ENCODE measurements at regions not wholly inside any gene's neighbourhood (a gene's known extent, or its start where the extent isn't known, plus 50 kb on each side); places are given as distances from the start of the nearest gene placed in this dataset.

GRCh38 chr22:47849576-47849975 lies 1087.1 kb downstream of the TBC1D22A start:
- Mint-ChIP-seq H3K4me3 (no peak overlapping the region), H3K4me1 (ENCODE audit: low read depth) (no peaks in the 10 kb centered on the region), H3K36me3 (ENCODE audit: low read depth) (peaks cover 11% of the 10 kb centered on the region; the same call in 1 of the 2 replicates), H3K9me3 (peaks cover 64% of the 10 kb centered on the region), H3K27me3 (ENCODE audit: insufficient read depth) (peaks cover 1% of the 10 kb centered on the region; the same call in 1 of the 2 replicates), H3K27ac (no peak overlapping the region)
- TF ChIP-seq CTCF (IDR thresholded peaks at IDR 0.05): no peak
- no peak for DNase-seq

DNA sequence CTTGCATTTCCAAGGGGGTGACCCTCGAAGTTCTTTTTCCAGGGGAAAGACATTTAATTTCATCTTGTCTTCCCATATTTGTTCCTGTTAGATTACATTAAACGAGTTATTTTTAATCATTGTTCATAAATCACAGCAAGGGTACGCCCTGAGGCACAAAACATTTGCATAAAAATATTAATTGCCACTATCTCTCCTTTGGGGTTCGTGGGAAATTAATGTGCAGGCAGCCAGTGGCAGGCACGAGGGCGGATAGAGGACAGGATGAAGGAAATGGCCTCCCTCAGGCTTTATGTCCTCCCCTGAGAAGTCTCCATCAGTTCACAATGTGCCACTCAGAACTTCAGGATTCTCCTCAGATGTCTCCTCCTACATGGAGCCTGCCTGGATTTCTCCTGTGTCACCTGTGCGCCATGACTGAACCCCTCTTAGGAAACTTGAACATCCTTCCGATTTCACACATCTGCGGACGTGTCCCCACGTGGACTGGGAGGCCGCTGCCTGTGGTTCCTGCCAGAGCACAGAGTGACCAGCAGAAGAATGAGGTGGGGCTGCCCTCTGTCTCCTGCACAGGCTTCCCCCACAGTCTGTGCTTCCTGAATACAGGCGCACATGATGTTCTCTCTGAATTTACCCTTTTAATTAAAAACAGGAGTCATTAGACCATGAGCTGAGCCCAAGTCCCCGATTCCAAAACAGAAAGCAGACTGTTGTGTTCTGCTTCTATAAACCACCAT lies 1085.9 kb downstream of the TBC1D22A start:
- Mint-ChIP-seq H3K9me3 (peaks cover 56% of the 10 kb centered on the region), H3K27me3 (ENCODE audit: insufficient read depth) (peaks cover 1% of the 10 kb centered on the region; the same call in 1 of the 2 replicates), H3K4me3 (no peak overlapping the region), H3K4me1 (ENCODE audit: low read depth) (no peaks in the 10 kb centered on the region), H3K36me3 (ENCODE audit: low read depth) (peaks cover 6% of the 10 kb centered on the region; the same call in 1 of the 2 replicates), H3K27ac (no peak overlapping the region)
- DNase-seq: no peak
- TF ChIP-seq CTCF (IDR thresholded peaks at IDR 0.05): no peak

DNA sequence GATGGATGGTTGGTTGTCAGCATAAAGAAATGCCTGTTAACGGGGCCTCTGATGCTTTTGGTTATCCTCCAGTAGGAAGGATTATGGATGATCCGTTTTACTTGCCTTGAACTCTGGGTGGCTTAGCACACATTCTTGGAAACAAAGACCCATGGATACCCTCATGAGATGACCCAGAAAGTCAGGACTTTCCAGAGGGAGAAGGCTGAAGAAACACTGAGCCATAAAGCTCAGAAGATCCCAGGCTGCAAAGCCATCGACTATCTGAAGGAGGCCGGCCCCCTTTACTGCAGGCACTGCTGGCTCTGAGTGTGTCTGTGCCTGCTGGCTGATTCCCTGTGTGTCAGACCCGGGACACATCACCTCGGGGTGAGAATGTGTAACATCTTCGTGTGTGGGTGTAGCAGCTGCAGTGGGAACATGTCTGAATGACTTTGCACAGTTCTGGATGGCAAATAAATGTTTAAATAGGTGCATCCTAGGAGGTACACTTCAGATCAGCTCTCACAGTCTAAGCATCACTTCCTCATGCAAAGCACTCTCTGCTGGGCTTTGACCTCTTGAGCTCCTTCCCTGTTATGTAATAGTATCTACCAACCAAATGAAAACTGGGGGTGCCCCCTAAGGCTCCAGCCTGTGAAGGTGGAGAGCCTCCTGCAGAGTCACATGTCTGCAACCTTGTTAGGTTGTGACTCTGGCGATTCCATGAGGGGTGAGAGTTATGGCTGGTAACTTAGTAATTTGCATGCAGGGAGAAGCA lies 1084.9 kb downstream of the TBC1D22A start:
- Mint-ChIP-seq H3K27ac (no peak overlapping the region), H3K9me3 (peaks cover 56% of the 10 kb centered on the region), H3K36me3 (ENCODE audit: low read depth) (no peaks in the 10 kb centered on the region), H3K4me1 (ENCODE audit: low read depth) (no peaks in the 10 kb centered on the region), H3K27me3 (ENCODE audit: insufficient read depth) (peaks cover 2% of the 10 kb centered on the region), H3K4me3 (no peak overlapping the region)
- no peak for DNase-seq
- no peak for TF ChIP-seq CTCF (IDR thresholded peaks at IDR 0.05)

- DNase-seq: no peak
- H3K4me1 Mint-ChIP-seq (ENCODE audit: low read depth): no peaks in the 10 kb centered on the region
- H3K36me3 Mint-ChIP-seq (ENCODE audit: low read depth): no peaks in the 10 kb centered on the region; the same call in 1 of the 2 replicates
- no peak for TF ChIP-seq CTCF (IDR thresholded peaks at IDR 0.05)
- peaks cover 59% of the 10 kb centered on the region for H3K9me3 Mint-ChIP-seq
- H3K27ac Mint-ChIP-seq: no peak overlapping the region
- H3K4me3 Mint-ChIP-seq: no peak overlapping the region
- peaks cover 3% of the 10 kb centered on the region for H3K27me3 Mint-ChIP-seq (ENCODE audit: insufficient read depth)
Measured at GRCh38 chr22:47846206-47846605, 1083.8 kb downstream of the TBC1D22A start.

GRCh38 chr22:47842119-47842518 lies 1079.7 kb downstream of the TBC1D22A start:
- Mint-ChIP-seq H3K27me3 (ENCODE audit: insufficient read depth) (peaks cover 3% of the 10 kb centered on the region), H3K27ac (no peak overlapping the region), H3K36me3 (ENCODE audit: low read depth) (no peaks in the 10 kb centered on the region; the same call in 1 of the 2 replicates), H3K4me3 (no peak overlapping the region), H3K9me3 (peaks cover 61% of the 10 kb centered on the region), H3K4me1 (ENCODE audit: low read depth) (no peaks in the 10 kb centered on the region; the same call in 1 of the 2 replicates)
- no peak for TF ChIP-seq CTCF (IDR thresholded peaks at IDR 0.05)
- no peak for DNase-seq
